HCT116 (cell line): ENCODE measurements at regions not wholly inside any gene's neighbourhood (a gene's known extent, or its start where the extent isn't known, plus 50 kb on each side); places are given as distances from the start of the nearest gene placed in this dataset.

Source experiments
- ATAC-seq: fragments of 200-7000 bp; cut with Tn5 transposase; 2 replicates; pipeline ENCODE4 v1.9.1; 2020; ENCODE audit warnings: mild to moderate bottlenecking, moderate library complexity
- BruUV-seq: library from RNA; stranded (reverse); fragments of 400-500 nt; replicated peaks from 2 replicates; lab custom pipeline; 2021; lab: Mats Ljungman, UMichigan
- CTCF ChIA-PET: fragments of 300-600 bp; sonication (Branson Sonifier 250); formaldehyde crosslinking; loops from one replicate; lab custom pipeline; 2021; ENCODE audit warnings: antibody characterized with exemption; lab: Charles Lee
- POLR2A ChIA-PET: fragments of 300-600, 350-600 bp; sonication (Branson Sonifier 250); formaldehyde crosslinking; loops from one replicate; lab custom pipeline; 2021; ENCODE audit warnings: antibody characterized with exemption; lab: Charles Lee
- RAD21 ChIA-PET, 2 experiments: fragments of 300-600 bp; sonication (Branson Sonifier 250); formaldehyde crosslinking; loops; one replicate each; lab custom pipeline; 2023; ENCODE audit warnings: low total read pairs in 2 of 2; ENCODE audit not compliant: uncharacterized antibody in 2 of 2, unreplicated experiment in 2 of 2, low non-redundant PET in 1 of 2; lab: Charles Lee
- DNase-seq: peaks from one replicate; pipeline ENCODE4 v3.0.0-alpha.2; 2010; ENCODE audit warnings: low read depth, low spot score
- H2AFZ ChIP-seq: fragments of 200-600 bp; shearing (Covaris generic), sonication (generic); 2 replicates; pipeline ENCODE4 v1.6.1; 2017; ENCODE audit warnings: low read depth, mixed run types, mixed read lengths, antibody characterized with exemption, low read length; ENCODE audit not compliant: poor library complexity, severe bottlenecking
- H3K27ac ChIP-seq: 2 replicates; pipeline ENCODE4 v1.5.1; 2012; ENCODE audit warnings: low read depth, low read length
- H3K27me3 ChIP-seq: fragments of 200-600 bp; sonication (generic); 2 replicates; pipeline ENCODE4 v1.6.1; 2016; ENCODE audit warnings: mixed run types, low read length, mixed read lengths; ENCODE audit not compliant: insufficient read depth
- H3K36me3 ChIP-seq, 2 experiments: fragments of 200-500 bp in 1 of 2; fragments of 200-600 bp in 1 of 2; sonication (Bioruptor generic) in 1 of 2; sonication (generic) in 1 of 2; 2 replicates each; pipeline versions ENCODE4 v1.5.1 to v1.6.1; 2014 to 2016; ENCODE audit warnings: low read length in 2 of 2, inconsistent platforms in 1 of 2, mixed read lengths in 1 of 2, mixed run types in 1 of 2; ENCODE audit not compliant: insufficient read depth in 2 of 2, control insufficient read depth in 1 of 2
- H3K4me1 ChIP-seq, 2 experiments: fragments of 200-600 bp in 1 of 2; sonication (generic) in 1 of 2; 2 replicates each; pipeline versions ENCODE4 v1.5.1 to v1.6.1; 2012 to 2017; ENCODE audit warnings: low read length in 2 of 2, inconsistent platforms in 1 of 2, mild to moderate bottlenecking in 1 of 2, mixed read lengths in 1 of 2, mixed run types in 1 of 2, moderate library complexity in 1 of 2; ENCODE audit not compliant: insufficient read depth in 2 of 2, control insufficient read depth in 1 of 2
- H3K4me2 ChIP-seq: fragments of 200-600 bp; sonication (generic); 2 replicates; pipeline ENCODE4 v1.6.1; 2017; ENCODE audit warnings: mixed run types, low read length, mixed read lengths
- H3K4me3 ChIP-seq, 2 experiments: fragments of 200-600 bp in 1 of 2; sonication (generic) in 1 of 2; replicated peaks in 1 of 2; 2 replicates each; pipeline ENCODE4 v1.5.1; 2011 to 2016; ENCODE audit warnings: low read length in 2 of 2, control low read depth in 1 of 2, low read depth in 1 of 2, mild to moderate bottlenecking in 1 of 2, mixed read lengths in 1 of 2, mixed run types in 1 of 2
- H3K79me2 ChIP-seq: fragments of 200-600 bp; sonication (generic); 2 replicates; pipeline ENCODE4 v1.6.1; 2017; ENCODE audit warnings: mild to moderate bottlenecking, mixed run types, low read length, moderate library complexity, mixed read lengths; ENCODE audit not compliant: insufficient read depth
- H3K9ac ChIP-seq: fragments of 200-600 bp; sonication (generic); 2 replicates; pipeline ENCODE4 v1.6.1; 2016; ENCODE audit warnings: low read length, mixed read lengths
- H3K9me2 ChIP-seq: fragments of 200-600 bp; sonication (generic), shearing (Covaris generic); 2 replicates; pipeline ENCODE4 v1.6.1; 2017; ENCODE audit warnings: mixed run types, mild to moderate bottlenecking, moderate library complexity; ENCODE audit not compliant: insufficient read depth
- H3K9me3 ChIP-seq, 2 experiments: fragments of 200-500 bp in 1 of 2; fragments of 200-600 bp in 1 of 2; sonication (Bioruptor generic) in 1 of 2; sonication (generic) in 1 of 2; 2 replicates each; pipeline ENCODE4 v1.6.1; 2014 to 2017; ENCODE audit warnings: low read length in 2 of 2, mixed read lengths in 2 of 2, inconsistent platforms in 1 of 2, low read depth in 1 of 2, mild to moderate bottlenecking in 1 of 2, mixed run types in 1 of 2, moderate library complexity in 1 of 2; ENCODE audit not compliant: control insufficient read depth in 1 of 2, insufficient read depth in 1 of 2
- H4K20me1 ChIP-seq: fragments of 200-600 bp; sonication (generic), shearing (Covaris generic); 2 replicates; pipeline ENCODE4 v1.6.1; 2017; ENCODE audit warnings: mixed run types, mild to moderate bottlenecking, moderate library complexity; ENCODE audit not compliant: insufficient read depth
- ATF3 ChIP-seq: IDR thresholded peaks from 2 replicates; pipeline ENCODE4 v1.6.1; 2012
- FOSL1 ChIP-seq: IDR thresholded peaks from 2 replicates; pipeline ENCODE4 v1.6.1; 2012; ENCODE audit warnings: low read depth
- JUND ChIP-seq: IDR thresholded peaks from 2 replicates; pipeline ENCODE4 v1.6.1; 2012
- MAX ChIP-seq: IDR thresholded peaks from 2 replicates; pipeline ENCODE4 v1.6.1; 2012
- POLR2A ChIP-seq: IDR thresholded peaks from 2 replicates; pipeline ENCODE4 v1.7.0; 2011; ENCODE audit warnings: borderline replicate concordance; ENCODE audit not compliant: insufficient read depth, insufficient read length; ENCODE audit errors: extremely low read depth
- RAD21 ChIP-seq: IDR thresholded peaks from 2 replicates; pipeline ENCODE4 v1.6.1; 2012; ENCODE audit warnings: low read depth, mild to moderate bottlenecking
- ZBTB33 ChIP-seq: IDR thresholded peaks from 2 replicates; pipeline ENCODE4 v1.6.1; 2011; ENCODE audit warnings: mild to moderate bottlenecking, low read length, moderate library complexity; ENCODE audit not compliant: insufficient replicate concordance; ENCODE audit errors: extremely low read depth
- ZNF274 ChIP-seq: fragments of 200-500 bp; sonication (Bioruptor generic); IDR thresholded peaks from 2 replicates; pipeline ENCODE4 v1.6.1; 2014; ENCODE audit warnings: mild to moderate bottlenecking, low read depth, low read length, inconsistent platforms
- intact Hi-C: fragments of 100-400 bp; cut with micrococcal nuclease; formaldehyde crosslinking; loops from 2 replicates; pipeline ENCODE4 v1.10.0; 2022

GRCh38 chr5:138625134-138625533 is 49.9 kb upstream of the HSPA9 start:
- intact Hi-C loops = no loop called here
- no peaks in the 10 kb centered on the region for H3K79me2 ChIP-seq
- BruUV-seq = no TSS peak
- RAD21 ChIA-PET = no interaction called here
- H2AFZ ChIP-seq = no peak overlapping the region
- no peak overlapping the region for H3K9ac ChIP-seq
- H3K27ac ChIP-seq = no peak overlapping the region
- POLR2A ChIA-PET = no interaction called here
- no peak for ATAC-seq
- H3K9me2 ChIP-seq = no peaks in the 10 kb centered on the region
- H3K4me3 ChIP-seq = no peak overlapping the region
- H3K4me2 ChIP-seq = no peak overlapping the region
- peaks cover 0 to 7% of the 10 kb centered on the region in 2 experiments; a peak in 1 of 4 replicates for H3K4me1 ChIP-seq
- H3K36me3 ChIP-seq = no peaks in the 10 kb centered on the region
- H3K9me3 ChIP-seq = no peaks in the 10 kb centered on the region
- no peaks in the 10 kb centered on the region for H3K27me3 ChIP-seq
- no peaks in the 10 kb centered on the region for H4K20me1 ChIP-seq
- no peak for DNase-seq
- no peak for TF ChIP-seq FOSL1
- TF ChIP-seq MAX = no peak
- no peak for TF ChIP-seq JUND
- TF ChIP-seq ATF3 = no peak
- TF ChIP-seq RAD21 = no peak
- TF ChIP-seq ZBTB33 = no peak
- no peak for TF ChIP-seq ZNF274
- no peak for TF ChIP-seq POLR2A
- CTCF ChIA-PET = no interaction called here
